ENCODE measurements at regions not wholly inside any gene's neighbourhood (a gene's known extent, or its start where the extent isn't known, plus 50 kb on each side); places are given as distances from the start of the nearest gene placed in this dataset.
"Not testable (repeated sequence)": the region's sequence is repeated elsewhere in the genome, so short reads cannot be mapped to it uniquely, and the experiment has no call there.

DNA sequence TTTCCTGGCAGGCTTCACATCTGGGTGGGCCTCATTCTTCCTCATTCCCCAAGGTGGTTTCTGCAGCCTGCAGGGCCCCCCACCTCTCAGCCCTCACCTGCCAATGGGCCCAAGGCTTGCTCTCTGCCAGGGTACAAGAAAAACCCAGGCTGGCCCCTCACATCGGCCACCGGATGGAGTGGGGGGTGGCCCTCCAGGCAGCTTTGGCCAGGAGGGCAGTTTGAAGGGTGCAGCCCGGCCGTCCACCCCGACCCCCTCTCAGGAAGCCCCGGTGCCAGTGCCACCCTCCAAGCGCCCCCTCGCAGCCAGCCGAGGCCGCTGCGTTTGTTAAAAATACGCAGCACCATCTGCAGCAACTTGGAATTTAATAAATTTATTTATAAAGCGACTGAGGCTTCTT, 196.7 kb downstream of the CTTN start:
- H3K9me3 ChIP-seq (ENCODE audit: control insufficient read depth, low read depth, low read length) = no peaks in the 10 kb centered on the region
- no peak for DNase-seq
- no peaks in the 10 kb centered on the region for H3K4me1 ChIP-seq (ENCODE audit: control insufficient read depth, insufficient read depth, low read length)
- no peak overlapping the region for H3K27ac ChIP-seq (ENCODE audit: low read length)
- no CpG with 5 or more reads among the region's 13 CpGs for WGBS (ENCODE audit: insufficient coverage, low lambda C conversion rate)
- no peak overlapping the region for H3K4me3 ChIP-seq (ENCODE audit: low read length)
- no peaks in the 10 kb centered on the region for H3K27me3 ChIP-seq (ENCODE audit: control insufficient read depth, insufficient read depth, low read length)
- no peaks in the 10 kb centered on the region for H3K36me3 ChIP-seq (ENCODE audit: control insufficient read depth, insufficient read depth, low read length)

DNA sequence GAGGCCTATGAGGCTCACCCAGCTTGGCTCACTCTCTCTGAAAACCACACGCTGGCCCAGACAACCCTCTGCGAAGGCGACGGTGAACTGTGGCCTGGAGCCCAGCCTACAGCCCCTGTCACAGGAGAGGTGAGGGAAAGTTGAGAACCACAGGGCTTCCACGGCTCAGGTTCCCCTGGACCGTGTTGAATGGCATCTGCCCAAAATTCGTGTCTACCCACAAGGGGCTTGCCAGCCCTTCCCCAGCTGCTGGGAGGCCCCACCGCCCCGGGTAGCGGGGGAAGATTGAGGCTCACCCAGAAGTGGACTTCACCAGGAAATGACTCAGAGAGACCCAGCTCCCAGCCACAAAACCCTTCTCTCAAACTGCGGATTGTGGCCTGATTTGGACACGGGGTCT, 197.1 kb downstream of the CTTN start:
- no peak for DNase-seq
- H3K4me1 ChIP-seq (ENCODE audit: control insufficient read depth, insufficient read depth, low read length) = no peaks in the 10 kb centered on the region
- no peak overlapping the region for H3K27ac ChIP-seq (ENCODE audit: low read length)
- no peaks in the 10 kb centered on the region for H3K27me3 ChIP-seq (ENCODE audit: control insufficient read depth, insufficient read depth, low read length)
- no peaks in the 10 kb centered on the region for H3K9me3 ChIP-seq (ENCODE audit: control insufficient read depth, low read depth, low read length)
- no CpG with 5 or more reads among the region's 12 CpGs for WGBS (ENCODE audit: insufficient coverage, low lambda C conversion rate)
- no peak overlapping the region for H3K4me3 ChIP-seq (ENCODE audit: low read length)
- no peaks in the 10 kb centered on the region for H3K36me3 ChIP-seq (ENCODE audit: control insufficient read depth, insufficient read depth, low read length)

DNA sequence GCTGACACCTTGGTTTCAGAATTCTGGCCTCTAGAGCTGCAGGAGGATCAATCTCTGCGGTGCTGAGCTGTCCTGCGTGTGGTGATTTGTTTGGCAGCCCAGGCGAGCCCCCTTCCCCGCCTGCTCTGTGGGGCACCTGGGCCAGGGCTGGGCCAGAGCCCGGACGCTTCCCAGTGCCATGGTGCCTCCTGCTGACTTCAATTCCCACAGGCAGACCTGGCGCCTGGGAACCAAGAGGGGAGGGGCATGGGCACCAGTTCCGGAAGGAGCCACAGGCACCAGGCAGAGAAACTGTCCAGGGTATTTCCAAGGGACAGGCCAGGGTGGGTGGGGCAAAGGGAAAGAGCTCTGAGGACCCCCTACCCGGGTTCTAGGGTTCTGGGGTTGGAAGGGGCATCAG, 197.8 kb downstream of the CTTN start:
- Histone ChIP-seq H3K36me3 (ENCODE audit: control insufficient read depth, insufficient read depth, low read length) (no peaks in the 10 kb centered on the region), H3K27ac (ENCODE audit: low read length) (no peak overlapping the region), H3K4me1 (ENCODE audit: control insufficient read depth, insufficient read depth, low read length) (no peaks in the 10 kb centered on the region), H3K9me3 (ENCODE audit: control insufficient read depth, low read depth, low read length) (no peaks in the 10 kb centered on the region), H3K4me3 (ENCODE audit: low read length) (no peak overlapping the region), H3K27me3 (ENCODE audit: control insufficient read depth, insufficient read depth, low read length) (no peaks in the 10 kb centered on the region)
- no peak for DNase-seq
- WGBS (ENCODE audit: insufficient coverage, low lambda C conversion rate) = no CpG with 5 or more reads among the region's 9 CpGs

DNA sequence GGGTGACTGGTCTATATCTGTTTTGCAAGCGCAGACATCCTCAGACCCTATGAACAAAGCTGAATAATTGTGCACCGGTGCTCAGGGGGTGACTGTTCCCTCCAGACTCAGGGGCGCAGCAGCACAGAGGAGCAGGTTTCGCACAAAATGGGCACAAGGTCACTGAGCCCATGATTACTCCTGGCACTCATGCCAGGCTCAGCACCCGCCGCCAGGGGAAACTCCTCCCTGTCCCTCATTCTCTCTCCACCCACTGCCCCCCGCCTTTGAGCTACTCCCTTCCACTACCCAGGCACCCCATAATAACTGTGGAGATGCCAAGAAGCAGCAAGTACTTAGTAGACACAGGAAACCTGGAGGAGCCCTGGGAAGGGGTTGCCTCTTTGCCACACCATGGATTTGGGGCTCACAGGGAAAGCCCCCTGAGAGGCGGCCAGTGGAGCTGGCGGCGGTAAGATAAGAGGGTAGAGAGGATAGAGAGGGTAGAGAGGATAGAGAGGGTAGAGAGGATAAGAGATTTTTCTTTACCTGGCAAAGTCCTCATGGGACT, 198.8 kb downstream of the CTTN start:
- Histone ChIP-seq H3K27ac (ENCODE audit: low read length) (no peak overlapping the region), H3K4me1 (ENCODE audit: control insufficient read depth, insufficient read depth, low read length) (no peaks in the 10 kb centered on the region), H3K9me3 (ENCODE audit: control insufficient read depth, low read depth, low read length) (no peaks in the 10 kb centered on the region), H3K27me3 (ENCODE audit: control insufficient read depth, insufficient read depth, low read length) (no peaks in the 10 kb centered on the region), H3K36me3 (ENCODE audit: control insufficient read depth, insufficient read depth, low read length) (no peaks in the 10 kb centered on the region), H3K4me3 (ENCODE audit: low read length) (no peak overlapping the region)
- no peak for DNase-seq
- WGBS (ENCODE audit: insufficient coverage, low lambda C conversion rate) = no CpG with 5 or more reads among the region's 10 CpGs

DNA sequence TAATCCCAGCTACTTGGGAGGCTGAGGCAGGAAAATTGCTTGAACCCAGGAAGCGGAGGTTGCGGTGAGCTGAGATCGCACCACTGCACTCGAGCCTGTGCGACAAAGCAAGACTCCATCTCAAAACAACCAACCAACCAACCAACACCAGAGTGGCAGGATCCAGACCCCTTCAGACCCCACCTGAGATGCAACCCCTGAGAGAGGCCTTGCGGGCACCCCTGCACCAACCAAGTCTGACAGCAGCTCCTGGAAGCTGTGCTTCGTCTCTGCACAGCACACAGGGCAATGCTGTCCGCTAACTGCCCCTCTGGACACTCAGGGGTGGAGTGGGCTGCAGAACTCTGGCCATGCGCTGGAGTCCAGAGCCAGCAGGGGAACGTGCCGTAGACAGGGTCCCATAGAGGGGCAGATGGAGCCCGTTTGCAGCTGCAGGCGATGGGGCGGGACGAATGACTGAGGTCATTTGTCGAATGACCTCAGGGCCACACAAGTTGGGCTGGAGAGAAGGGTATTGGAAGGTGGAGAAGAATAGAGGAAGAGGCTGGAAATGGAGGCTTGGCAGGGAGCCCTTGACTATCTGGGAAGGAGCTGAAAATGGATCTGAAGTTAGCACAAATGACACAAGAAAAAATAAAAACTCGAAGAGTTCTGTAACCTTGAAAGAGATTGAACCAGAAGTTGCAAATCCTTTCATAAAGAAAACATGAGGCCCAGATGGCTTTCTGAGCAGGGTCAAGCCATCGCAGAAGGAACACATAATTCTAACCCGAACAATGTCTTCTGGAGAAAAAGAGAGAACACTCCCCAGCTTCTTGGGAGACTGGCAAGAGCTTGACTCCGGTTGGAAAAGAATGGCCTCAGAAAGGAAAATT, 199.7 kb downstream of the CTTN start:
- 100% methylated on average over 1 of the region's 20 CpGs for WGBS (ENCODE audit: insufficient coverage, low lambda C conversion rate)
- DNase-seq = no peak
- no peaks in the 10 kb centered on the region for H3K9me3 ChIP-seq (ENCODE audit: control insufficient read depth, low read depth, low read length)
- H3K4me1 ChIP-seq (ENCODE audit: control insufficient read depth, insufficient read depth, low read length) = no peaks in the 10 kb centered on the region
- H3K36me3 ChIP-seq (ENCODE audit: control insufficient read depth, insufficient read depth, low read length) = no peaks in the 10 kb centered on the region
- no peak overlapping the region for H3K27ac ChIP-seq (ENCODE audit: low read length)
- no peak overlapping the region for H3K4me3 ChIP-seq (ENCODE audit: low read length)
- no peaks in the 10 kb centered on the region for H3K27me3 ChIP-seq (ENCODE audit: control insufficient read depth, insufficient read depth, low read length)

DNA sequence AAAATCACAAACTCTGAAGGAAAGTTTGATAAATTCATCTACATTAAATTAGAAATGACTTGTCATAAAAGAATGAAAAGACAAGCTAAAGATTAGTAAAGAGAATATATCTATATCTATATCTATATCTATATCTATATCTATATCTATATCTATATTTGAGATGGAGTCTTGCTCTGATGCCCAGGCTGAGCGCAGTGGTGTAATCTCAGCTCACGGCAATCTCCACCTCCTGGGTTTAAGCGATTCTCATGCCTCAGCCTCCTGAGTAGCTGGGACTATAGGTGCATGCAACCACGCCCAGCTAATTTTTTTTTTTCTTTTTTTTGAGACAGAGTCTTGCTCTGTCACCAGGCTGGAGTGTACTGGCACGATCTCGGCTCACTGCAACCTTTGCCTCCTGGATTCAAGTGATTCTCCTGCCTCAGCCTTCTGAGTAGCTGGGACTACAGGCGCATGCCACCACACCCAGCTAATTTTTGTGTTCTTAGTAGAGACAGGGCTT, 202.6 kb downstream of the CTTN start:
- H3K4me3 ChIP-seq (ENCODE audit: low read length); H3K27ac ChIP-seq (ENCODE audit: low read length); DNase-seq; H3K27me3 ChIP-seq (ENCODE audit: control insufficient read depth, insufficient read depth, low read length); H3K9me3 ChIP-seq (ENCODE audit: control insufficient read depth, low read depth, low read length); H3K4me1 ChIP-seq (ENCODE audit: control insufficient read depth, insufficient read depth, low read length); H3K36me3 ChIP-seq (ENCODE audit: control insufficient read depth, insufficient read depth, low read length): not testable (repeated sequence)
- no CpG with 5 or more reads among the region's 7 CpGs for WGBS (ENCODE audit: insufficient coverage, low lambda C conversion rate)

DNA sequence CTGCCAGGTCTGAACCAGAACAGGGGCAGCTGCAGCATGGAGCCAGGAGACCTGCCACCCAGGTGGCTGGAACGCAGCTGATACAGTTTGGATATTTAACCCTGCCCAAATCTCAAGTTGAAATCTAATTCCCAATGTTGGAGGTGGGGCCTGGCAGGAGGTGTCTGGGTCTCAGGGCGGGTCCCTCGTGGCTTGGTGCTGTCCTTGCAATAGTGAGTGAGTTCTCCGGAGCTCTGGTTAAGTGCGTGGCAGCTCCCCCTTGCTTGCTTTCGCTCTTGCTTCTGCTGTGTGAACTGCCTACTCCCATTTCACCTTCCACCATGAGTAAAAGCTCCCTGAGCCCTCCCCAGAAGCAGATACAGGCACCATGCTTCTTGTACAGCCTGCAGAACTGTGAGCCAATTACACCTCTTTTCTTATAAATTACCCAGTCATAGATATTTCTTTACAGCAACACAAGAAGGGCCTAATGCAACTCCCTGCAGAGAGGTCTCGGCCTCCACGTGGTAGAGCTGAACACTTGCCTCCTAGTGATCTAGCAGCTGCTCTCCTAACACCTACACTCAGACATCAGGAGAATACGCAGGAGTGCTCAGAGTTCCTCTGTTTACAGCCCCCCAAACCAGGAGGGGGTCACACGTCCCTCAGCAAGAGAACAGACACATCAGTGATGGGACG, 203.7 kb downstream of the CTTN start:
- Histone ChIP-seq H3K4me3 (ENCODE audit: low read length) (no peak overlapping the region), H3K9me3 (ENCODE audit: control insufficient read depth, low read depth, low read length) (no peaks in the 10 kb centered on the region), H3K4me1 (ENCODE audit: control insufficient read depth, insufficient read depth, low read length) (no peaks in the 10 kb centered on the region), H3K27ac (ENCODE audit: low read length) (no peak overlapping the region), H3K36me3 (ENCODE audit: control insufficient read depth, insufficient read depth, low read length) (no peaks in the 10 kb centered on the region), H3K27me3 (ENCODE audit: control insufficient read depth, insufficient read depth, low read length) (no peaks in the 10 kb centered on the region)
- WGBS (ENCODE audit: insufficient coverage, low lambda C conversion rate) = 60% methylated on average over 1 of the region's 11 CpGs
- DNase-seq = no peak

DNA sequence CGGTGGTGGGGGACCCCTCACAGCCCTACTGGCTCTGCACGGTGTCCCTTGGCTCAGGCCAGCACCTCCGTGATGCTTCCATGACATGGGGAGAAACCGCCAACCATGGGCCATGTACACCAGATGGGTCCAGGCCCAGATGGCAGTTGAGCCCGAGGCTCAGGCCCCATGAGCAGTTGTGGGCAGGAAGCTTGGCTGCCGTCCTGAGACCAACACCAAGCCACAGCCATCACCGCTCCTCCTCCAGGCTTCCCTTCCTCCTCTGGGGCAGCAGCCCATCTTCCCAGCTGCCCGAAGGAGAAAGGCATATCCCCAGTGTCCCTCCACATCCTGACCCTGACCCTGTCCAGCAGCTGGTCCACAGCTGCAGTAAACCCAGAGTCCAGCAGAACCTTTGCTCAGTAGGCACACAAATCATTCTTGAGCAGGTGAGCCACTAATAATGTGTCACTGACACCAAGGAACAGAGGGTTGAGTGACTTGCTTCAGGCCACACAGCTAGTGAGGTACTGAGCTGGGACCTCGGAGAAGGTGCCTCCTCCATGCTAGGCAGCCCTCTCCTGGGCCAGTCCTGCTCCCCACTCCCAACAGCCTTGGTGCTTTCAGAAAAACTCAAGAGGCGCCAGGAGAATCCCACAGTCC, 204.9 kb downstream of the CTTN start:
- no peaks in the 10 kb centered on the region for H3K4me1 ChIP-seq (ENCODE audit: control insufficient read depth, insufficient read depth, low read length)

DNA sequence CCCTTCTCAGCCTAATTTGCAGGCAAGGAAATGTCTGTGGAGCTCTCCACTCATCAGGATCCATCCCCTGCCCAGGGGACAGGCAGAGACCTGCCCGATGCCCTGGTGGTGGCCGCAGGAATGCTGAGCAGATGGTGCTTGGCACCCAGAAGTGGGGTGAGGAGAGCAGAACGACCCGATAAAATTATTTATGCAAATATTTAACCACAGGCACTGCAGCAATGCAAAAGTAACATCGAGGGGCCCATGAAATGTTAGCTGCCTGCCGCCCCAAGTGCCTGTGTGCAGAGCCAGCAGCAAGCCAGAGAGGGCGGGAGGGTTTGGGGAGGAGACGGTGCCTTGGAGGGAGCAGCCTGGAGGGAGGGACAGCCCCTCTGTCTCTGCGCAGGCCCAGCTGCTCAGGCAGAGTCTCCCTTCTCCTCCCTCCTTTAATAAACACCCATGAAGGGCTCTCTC, 205.5 kb downstream of the CTTN start:
- WGBS (ENCODE audit: insufficient coverage, low lambda C conversion rate) = no CpG with 5 or more reads among the region's 9 CpGs
- H3K36me3 ChIP-seq (ENCODE audit: control insufficient read depth, insufficient read depth, low read length) = no peaks in the 10 kb centered on the region
- no peaks in the 10 kb centered on the region for H3K27me3 ChIP-seq (ENCODE audit: control insufficient read depth, insufficient read depth, low read length)
- no peaks in the 10 kb centered on the region for H3K9me3 ChIP-seq (ENCODE audit: control insufficient read depth, low read depth, low read length)
- DNase-seq = no peak
- no peak overlapping the region for H3K27ac ChIP-seq (ENCODE audit: low read length)
- no peaks in the 10 kb centered on the region for H3K4me1 ChIP-seq (ENCODE audit: control insufficient read depth, insufficient read depth, low read length)
- H3K4me3 ChIP-seq (ENCODE audit: low read length) = no peak overlapping the region

More for the DNA sequence above, 204.9 kb downstream of the CTTN start:
- H3K9me3 ChIP-seq (ENCODE audit: control insufficient read depth, low read depth, low read length) = no peaks in the 10 kb centered on the region
- DNase-seq = no peak
- WGBS (ENCODE audit: insufficient coverage, low lambda C conversion rate) = no CpG with 5 or more reads among the region's 10 CpGs
- H3K27me3 ChIP-seq (ENCODE audit: control insufficient read depth, insufficient read depth, low read length) = no peaks in the 10 kb centered on the region
- H3K36me3 ChIP-seq (ENCODE audit: control insufficient read depth, insufficient read depth, low read length) = no peaks in the 10 kb centered on the region
- H3K27ac ChIP-seq (ENCODE audit: low read length) = no peak overlapping the region
- no peak overlapping the region for H3K4me3 ChIP-seq (ENCODE audit: low read length)

DNA sequence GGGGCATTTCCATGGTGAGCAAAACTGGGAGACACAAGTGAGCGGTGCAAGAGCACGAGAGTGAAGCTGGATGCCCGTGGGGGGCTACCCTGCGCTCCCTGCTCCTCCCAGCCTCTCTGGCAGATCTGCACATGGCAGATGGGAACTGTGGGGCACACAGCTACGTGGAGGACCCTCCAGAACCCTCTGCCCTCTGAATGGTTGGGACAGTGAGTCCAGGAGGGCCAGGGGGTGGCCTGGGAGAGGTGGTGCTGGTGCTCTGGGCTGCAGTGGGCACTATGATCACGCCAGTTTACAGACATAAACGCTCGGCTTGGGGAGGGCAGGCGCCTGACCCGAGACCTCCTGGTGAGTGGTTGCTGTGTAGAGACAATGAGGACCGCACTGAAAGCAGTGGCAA, 205.9 kb downstream of the CTTN start:
- H3K4me3 ChIP-seq (ENCODE audit: low read length) = no peak overlapping the region
- H3K4me1 ChIP-seq (ENCODE audit: control insufficient read depth, insufficient read depth, low read length) = no peaks in the 10 kb centered on the region
- H3K36me3 ChIP-seq (ENCODE audit: control insufficient read depth, insufficient read depth, low read length) = no peaks in the 10 kb centered on the region
- WGBS (ENCODE audit: insufficient coverage, low lambda C conversion rate) = no CpG with 5 or more reads among the region's 11 CpGs
- H3K27me3 ChIP-seq (ENCODE audit: control insufficient read depth, insufficient read depth, low read length) = no peaks in the 10 kb centered on the region
- DNase-seq = no peak
- H3K9me3 ChIP-seq (ENCODE audit: control insufficient read depth, low read depth, low read length) = no peaks in the 10 kb centered on the region
- H3K27ac ChIP-seq (ENCODE audit: low read length) = no peak overlapping the region
